GM04503 (cell line): ENCODE measurements at regions not wholly inside any gene's neighbourhood (a gene's known extent, or its start where the extent isn't known, plus 50 kb on each side); places are given as distances from the start of the nearest gene placed in this dataset.
A peak's percentile ranks its signal among the peaks of the same experiment; 100 is the strongest.

Experiments
- DNase-seq: peaks from one replicate; pipeline ENCODE4 v3.0.0-alpha.2; 2012; ENCODE audit warnings: low read depth

- DNase-seq: peak; percentile 25
Observed at GRCh38 chrX:39984191-39984956, 113.4 kb downstream of the BCOR start.

- no peak for DNase-seq
Observed at GRCh38 chrX:39985071-39985470, 112.7 kb downstream of the BCOR start.

- no peak for DNase-seq
Observed at GRCh38 chrX:39985551-39985950, 112.2 kb downstream of the BCOR start.

DNA sequence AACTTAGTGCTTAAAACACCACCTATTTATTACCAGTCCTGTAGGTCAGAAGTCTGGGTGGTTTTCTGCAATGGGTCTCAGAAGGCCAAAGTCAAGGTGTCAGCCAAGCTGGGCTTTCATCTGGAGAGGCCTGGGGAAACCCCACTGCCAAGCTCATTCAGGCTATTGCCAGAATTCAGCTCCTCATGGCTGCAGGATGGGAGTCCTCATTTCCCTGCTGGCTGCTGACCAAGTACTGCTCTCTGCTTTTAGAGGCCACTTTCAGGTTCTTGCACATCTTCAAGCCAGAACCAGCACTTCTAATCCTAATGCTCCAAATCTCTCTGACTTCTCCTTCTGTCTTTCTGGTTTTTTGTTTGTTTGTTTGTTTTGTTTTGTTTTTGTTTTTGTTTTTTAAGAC, 109.3 kb downstream of the BCOR start:
- DNase-seq: no peak

GRCh38 chrX:39990388-39990787, 107.4 kb downstream of the BCOR start:
- DNase-seq: no peak

DNA sequence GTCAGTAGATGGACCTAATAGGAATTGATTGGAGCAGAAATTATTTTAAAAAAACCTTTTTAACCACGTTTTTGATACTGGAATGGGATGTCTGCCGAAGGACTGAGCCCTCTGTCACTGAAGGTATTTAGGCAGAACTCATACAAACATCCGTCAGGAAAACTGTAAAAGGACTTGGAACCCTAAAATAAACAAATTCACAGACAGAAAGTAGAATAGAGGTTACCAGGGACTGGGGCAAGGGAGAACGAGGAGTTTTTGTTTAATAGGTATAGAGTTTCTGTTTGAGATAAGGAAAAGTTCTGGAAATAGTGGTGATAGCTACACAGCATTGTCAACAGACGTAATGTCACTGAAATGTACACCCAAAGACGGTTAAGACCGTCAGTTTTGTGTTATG, 105.5 kb downstream of the BCOR start:
- no peak for DNase-seq

GRCh38 chrX:39995457-39995856, 102.3 kb downstream of the BCOR start:
- no peak for DNase-seq

DNA sequence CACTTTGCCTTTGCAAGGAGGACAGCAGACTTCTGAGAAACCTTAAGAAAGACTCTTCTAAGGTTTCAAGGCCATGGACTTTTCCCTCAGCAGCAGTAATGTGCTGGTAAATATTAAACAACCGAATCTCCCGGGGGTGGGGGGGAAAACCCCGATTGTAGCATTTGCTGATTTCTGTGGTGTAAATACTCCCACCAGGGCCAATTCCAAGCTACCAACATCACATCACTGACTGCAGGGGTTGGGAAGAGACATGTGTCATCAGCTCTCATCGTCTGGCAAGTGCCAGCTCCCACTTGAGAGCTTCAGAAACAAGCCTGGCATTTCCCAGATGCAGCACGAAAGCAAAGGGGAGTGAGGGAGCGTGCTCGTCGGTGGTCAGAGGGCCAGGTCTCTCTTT, 101.2 kb downstream of the BCOR start:
- DNase-seq: no peak

GRCh38 chrX:39998636-39999406, 98.9 kb downstream of the BCOR start:
- no peak for DNase-seq
